Memory B cell (primary cell): ENCODE measurements at regions not wholly inside any gene's neighbourhood (a gene's known extent, or its start where the extent isn't known, plus 50 kb on each side); places are given as distances from the start of the nearest gene placed in this dataset.

ENCODE experiments used
- ATAC-seq: fragments of 150-1000 bp; cut with Tn5 transposase; 2 replicates; pipeline ENCODE4 v1.10.0; 2021; ENCODE audit warnings: low read depth, mild to moderate bottlenecking, moderate library complexity
- DNase-seq, 2 donors: peaks; one replicate each; pipeline ENCODE4 v3.0.0; 2022; ENCODE audit warnings: low spot score in 2 of 2
- H3K27ac Mint-ChIP-seq: one replicate; pipeline ENCODE4 v1.8.0; 2022; ENCODE audit warnings: mild to moderate bottlenecking, moderate library complexity, mixed read lengths
- H3K27me3 Mint-ChIP-seq: one replicate; pipeline ENCODE4 v1.8.0; 2022; ENCODE audit warnings: mixed read lengths
- H3K36me3 Mint-ChIP-seq: one replicate; pipeline ENCODE4 v1.8.0; 2022; ENCODE audit warnings: mild to moderate bottlenecking, mixed read lengths
- H3K4me1 Mint-ChIP-seq: one replicate; pipeline ENCODE4 v1.8.0; 2022; ENCODE audit warnings: mixed read lengths
- H3K4me3 Mint-ChIP-seq: one replicate; pipeline ENCODE4 v1.8.0; 2022; ENCODE audit warnings: mild to moderate bottlenecking, moderate library complexity, mixed read lengths
- H3K9me3 Mint-ChIP-seq: one replicate; pipeline ENCODE4 v1.8.0; 2022; ENCODE audit warnings: mixed read lengths

GRCh38 chr10:111879969-111880368, 303.6 kb downstream of the GPAM start:
- DNase-seq (no peak), ATAC-seq (no peak)
- Mint-ChIP-seq H3K9me3 (peaks cover 2% of the 10 kb centered on the region), H3K4me3 (no peak overlapping the region), H3K4me1 (no peaks in the 10 kb centered on the region), H3K27me3 (peaks cover 2% of the 10 kb centered on the region), H3K36me3 (no peaks in the 10 kb centered on the region), H3K27ac (no peak overlapping the region)

DNA sequence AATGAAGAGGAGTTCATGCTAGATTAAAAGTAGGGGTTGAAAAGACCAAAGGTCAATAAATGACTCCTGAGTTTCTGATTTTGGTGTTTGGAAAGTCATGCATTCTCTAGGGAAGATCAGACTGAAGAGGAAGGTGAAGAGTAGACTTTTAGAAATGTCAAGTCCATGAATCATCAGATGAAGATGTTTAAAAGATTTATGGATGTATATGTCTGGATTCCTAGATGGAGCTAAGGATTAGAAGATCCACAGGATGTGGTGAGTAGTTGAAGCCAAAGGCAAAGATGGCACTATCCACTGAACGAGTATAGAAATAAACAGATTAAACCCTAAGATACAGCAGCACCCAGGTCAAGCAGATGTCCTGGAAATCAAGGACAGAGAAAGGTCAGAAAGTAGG, 298.5 kb downstream of the GPAM start:
- H3K4me3 Mint-ChIP-seq, result no peak overlapping the region
- no peaks in the 10 kb centered on the region for H3K36me3 Mint-ChIP-seq
- DNase-seq (no peak), ATAC-seq (no peak)
- H3K4me1 Mint-ChIP-seq, result no peaks in the 10 kb centered on the region
- no peaks in the 10 kb centered on the region for H3K9me3 Mint-ChIP-seq
- H3K27me3 Mint-ChIP-seq, result peaks cover 5% of the 10 kb centered on the region
- H3K27ac Mint-ChIP-seq, result no peak overlapping the region

DNA sequence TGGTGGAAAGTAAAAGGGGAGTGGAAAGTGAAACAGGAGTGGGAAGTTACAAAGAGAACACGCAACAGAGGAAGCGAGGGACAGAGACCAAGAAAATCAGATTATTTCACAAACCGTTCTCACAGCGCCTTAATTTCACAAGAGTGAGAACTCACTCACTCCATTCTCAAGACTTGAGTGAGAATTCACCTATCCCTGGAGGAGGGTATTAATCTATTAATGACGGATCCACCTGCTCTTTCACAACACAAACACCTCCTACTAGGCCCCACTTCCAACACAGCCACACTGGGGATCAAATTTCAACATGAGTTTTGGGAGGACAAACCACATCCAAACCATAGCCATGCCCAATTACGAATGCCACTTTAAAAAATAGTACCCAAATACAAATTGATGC, 297.6 kb downstream of the GPAM start:
- ATAC-seq (no peak), DNase-seq (no peak)
- no peak overlapping the region for H3K4me3 Mint-ChIP-seq
- H3K4me1 Mint-ChIP-seq, result no peaks in the 10 kb centered on the region
- H3K9me3 Mint-ChIP-seq, result no peaks in the 10 kb centered on the region
- H3K27ac Mint-ChIP-seq, result no peak overlapping the region
- peaks cover 5% of the 10 kb centered on the region for H3K27me3 Mint-ChIP-seq
- no peaks in the 10 kb centered on the region for H3K36me3 Mint-ChIP-seq

DNA sequence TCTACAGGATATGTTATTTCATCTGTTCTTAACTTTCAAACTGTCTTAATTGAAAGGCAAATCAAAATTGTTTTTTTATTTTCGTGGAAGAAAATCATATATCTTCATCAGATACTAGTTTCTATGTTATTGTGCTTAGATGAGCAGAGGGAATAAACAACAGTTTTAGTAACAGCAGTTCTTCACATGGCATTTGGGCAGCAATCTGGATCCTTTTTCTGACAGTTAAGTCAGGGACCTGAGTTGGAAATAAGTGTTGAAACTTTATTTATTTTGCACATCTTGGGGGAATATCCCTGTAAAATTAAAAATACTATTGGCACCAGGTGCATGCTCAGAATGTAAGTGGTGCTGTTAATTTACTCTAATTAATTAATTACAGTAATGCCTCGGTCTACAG, 296.3 kb downstream of the GPAM start:
- Mint-ChIP-seq H3K36me3 (no peaks in the 10 kb centered on the region), H3K4me1 (no peaks in the 10 kb centered on the region), H3K4me3 (no peak overlapping the region), H3K9me3 (no peaks in the 10 kb centered on the region), H3K27ac (no peak overlapping the region), H3K27me3 (peaks cover 6% of the 10 kb centered on the region)
- DNase-seq (no peak), ATAC-seq (no peak)

GRCh38 chr10:111890046-111890445, 293.5 kb downstream of the GPAM start:
- H3K4me3 Mint-ChIP-seq, result no peak overlapping the region
- no peak for DNase-seq
- peaks cover 6% of the 10 kb centered on the region for H3K27me3 Mint-ChIP-seq
- no peak for ATAC-seq
- no peaks in the 10 kb centered on the region for H3K9me3 Mint-ChIP-seq
- H3K27ac Mint-ChIP-seq, result no peak overlapping the region
- no peaks in the 10 kb centered on the region for H3K4me1 Mint-ChIP-seq
- no peaks in the 10 kb centered on the region for H3K36me3 Mint-ChIP-seq

DNA sequence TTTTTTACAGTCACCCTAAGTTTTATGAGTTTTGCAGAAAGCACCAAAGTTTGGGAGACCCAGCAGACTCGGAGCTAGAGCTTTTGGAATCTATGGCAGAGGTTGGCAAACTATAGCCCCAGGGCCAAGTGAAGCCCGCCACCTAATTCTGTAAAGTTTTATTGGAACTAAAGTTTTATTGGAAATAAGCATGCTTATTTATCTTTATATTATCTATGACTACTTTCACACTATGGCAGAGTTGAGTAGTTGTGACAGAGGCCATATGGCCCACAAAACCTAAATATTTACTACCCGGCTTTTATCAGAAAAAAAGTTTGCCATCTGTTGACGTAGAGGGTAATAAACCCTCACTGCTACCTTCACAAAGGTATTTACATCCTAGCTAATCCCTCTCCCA, 267.6 kb downstream of the GPAM start:
- no peak overlapping the region for H3K27ac Mint-ChIP-seq
- H3K4me1 Mint-ChIP-seq, result no peaks in the 10 kb centered on the region
- no peak for ATAC-seq
- H3K4me3 Mint-ChIP-seq, result no peak overlapping the region
- DNase-seq, result no peak
- no peaks in the 10 kb centered on the region for H3K27me3 Mint-ChIP-seq
- no peaks in the 10 kb centered on the region for H3K9me3 Mint-ChIP-seq
- H3K36me3 Mint-ChIP-seq, result no peaks in the 10 kb centered on the region

GRCh38 chr10:111921821-111922220, 261.7 kb downstream of the GPAM start:
- ATAC-seq (no peak), DNase-seq (no peak)
- H3K4me1 Mint-ChIP-seq, result no peaks in the 10 kb centered on the region
- no peak overlapping the region for H3K4me3 Mint-ChIP-seq
- H3K27ac Mint-ChIP-seq, result no peak overlapping the region
- H3K36me3 Mint-ChIP-seq, result no peaks in the 10 kb centered on the region
- H3K27me3 Mint-ChIP-seq, result no peaks in the 10 kb centered on the region
- H3K9me3 Mint-ChIP-seq, result no peaks in the 10 kb centered on the region

DNA sequence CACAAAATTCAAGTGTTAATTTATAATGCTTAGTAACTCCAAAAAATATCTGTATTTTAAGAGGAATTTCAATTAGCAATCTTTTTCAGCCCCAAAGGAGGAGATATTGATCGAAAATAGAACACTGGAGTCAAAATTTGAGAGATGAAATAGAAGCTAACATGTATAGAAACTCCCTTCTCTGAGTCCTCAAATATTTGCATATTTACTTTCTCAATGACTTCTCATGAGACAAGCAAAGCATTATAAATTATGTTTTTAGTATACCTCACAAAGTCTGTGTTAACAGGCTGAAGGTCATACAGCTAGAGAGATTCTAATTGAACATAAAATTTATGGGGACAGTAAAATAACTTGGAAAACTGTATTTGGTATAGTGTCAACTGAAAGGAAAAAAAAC, 260.5 kb downstream of the GPAM start:
- H3K36me3 Mint-ChIP-seq, result no peaks in the 10 kb centered on the region

GRCh38 chr10:111926286-111926685, 257.3 kb downstream of the GPAM start:
- DNase-seq (no peak), ATAC-seq (no peak)
- peaks cover 1% of the 10 kb centered on the region for H3K27me3 Mint-ChIP-seq
- H3K4me3 Mint-ChIP-seq, result no peak overlapping the region
- H3K36me3 Mint-ChIP-seq, result no peaks in the 10 kb centered on the region
- no peaks in the 10 kb centered on the region for H3K4me1 Mint-ChIP-seq
- H3K27ac Mint-ChIP-seq, result no peak overlapping the region
- peaks cover 2% of the 10 kb centered on the region for H3K9me3 Mint-ChIP-seq

More for the DNA sequence above, 260.5 kb downstream of the GPAM start:
- H3K9me3 Mint-ChIP-seq, result no peaks in the 10 kb centered on the region
- no peak for DNase-seq
- H3K27me3 Mint-ChIP-seq, result peaks cover 1% of the 10 kb centered on the region
- H3K27ac Mint-ChIP-seq, result no peak overlapping the region
- H3K4me3 Mint-ChIP-seq, result no peak overlapping the region
- ATAC-seq, result no peak
- no peaks in the 10 kb centered on the region for H3K4me1 Mint-ChIP-seq

DNA sequence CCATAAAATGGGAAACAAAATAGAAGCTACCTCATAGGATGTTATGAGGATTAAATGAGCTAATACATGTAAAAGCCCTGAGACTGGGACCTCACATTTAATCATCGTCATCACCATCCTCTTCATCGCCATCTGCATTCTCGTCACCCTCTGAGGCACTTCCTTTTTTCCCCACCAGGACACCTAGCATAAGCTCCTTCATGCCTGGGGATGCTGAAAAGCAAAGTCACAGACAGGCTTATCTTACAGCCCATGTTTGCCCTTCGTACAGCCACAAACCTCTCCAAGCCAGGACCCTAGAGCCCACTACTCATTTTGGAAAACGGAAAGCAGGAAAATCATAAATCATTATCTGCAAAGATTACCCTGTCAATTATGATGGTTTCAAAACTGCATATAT, 249.6 kb downstream of the GPAM start:
- no peaks in the 10 kb centered on the region for H3K4me1 Mint-ChIP-seq
- H3K27ac Mint-ChIP-seq, result no peak overlapping the region
- ATAC-seq, result no peak
- H3K9me3 Mint-ChIP-seq, result peaks cover 2% of the 10 kb centered on the region
- no peaks in the 10 kb centered on the region for H3K36me3 Mint-ChIP-seq
- no peak overlapping the region for H3K4me3 Mint-ChIP-seq
- DNase-seq, result no peak
- no peaks in the 10 kb centered on the region for H3K27me3 Mint-ChIP-seq

DNA sequence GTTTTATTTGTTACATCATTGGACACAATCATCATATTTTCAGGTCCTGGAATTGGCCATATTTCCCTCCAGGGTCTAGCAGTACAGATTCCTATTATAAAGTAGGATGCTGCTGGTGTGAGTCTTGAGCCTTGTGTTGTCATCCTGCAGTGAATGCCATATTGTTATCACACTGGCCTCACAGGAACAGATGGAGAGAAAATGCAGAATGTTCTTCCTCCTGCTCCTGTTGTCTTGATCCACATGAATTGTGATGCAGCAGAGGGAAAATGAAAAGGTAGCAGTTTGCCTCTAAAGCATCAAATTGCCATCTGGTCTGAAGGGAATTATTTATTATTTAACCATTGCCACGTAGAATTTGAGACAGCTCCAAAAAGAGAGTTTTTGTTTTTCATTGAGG, 248.6 kb downstream of the GPAM start:
- H3K4me1 Mint-ChIP-seq, result no peaks in the 10 kb centered on the region
- H3K27ac Mint-ChIP-seq, result no peak overlapping the region
- no peaks in the 10 kb centered on the region for H3K27me3 Mint-ChIP-seq
- no peak overlapping the region for H3K4me3 Mint-ChIP-seq
- no peaks in the 10 kb centered on the region for H3K9me3 Mint-ChIP-seq
- DNase-seq (no peak), ATAC-seq (no peak)
- no peaks in the 10 kb centered on the region for H3K36me3 Mint-ChIP-seq

DNA sequence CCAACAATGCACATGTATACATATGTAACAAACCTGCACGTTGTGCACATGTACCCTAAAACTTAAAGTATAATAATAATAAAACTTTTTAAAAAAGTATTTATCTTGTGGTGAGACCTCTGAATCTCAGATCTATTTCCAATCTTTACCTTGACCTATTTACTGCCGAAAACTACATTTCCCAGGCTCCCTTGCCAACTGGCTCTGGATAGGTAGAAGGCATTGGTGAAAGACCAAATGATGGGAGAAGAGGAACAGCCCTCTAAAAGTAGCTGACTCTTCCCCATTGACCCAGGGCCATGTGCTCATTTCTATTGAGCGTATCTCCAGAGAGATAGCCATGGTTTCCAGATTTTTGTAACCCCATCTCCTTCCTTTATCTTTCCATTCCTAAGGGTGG, 247.4 kb downstream of the GPAM start:
- H3K9me3 Mint-ChIP-seq, result no peaks in the 10 kb centered on the region
- DNase-seq (no peak), ATAC-seq (no peak)
- no peaks in the 10 kb centered on the region for H3K4me1 Mint-ChIP-seq
- H3K27ac Mint-ChIP-seq, result no peak overlapping the region
- no peaks in the 10 kb centered on the region for H3K36me3 Mint-ChIP-seq
- no peak overlapping the region for H3K4me3 Mint-ChIP-seq
- peaks cover 4% of the 10 kb centered on the region for H3K27me3 Mint-ChIP-seq

DNA sequence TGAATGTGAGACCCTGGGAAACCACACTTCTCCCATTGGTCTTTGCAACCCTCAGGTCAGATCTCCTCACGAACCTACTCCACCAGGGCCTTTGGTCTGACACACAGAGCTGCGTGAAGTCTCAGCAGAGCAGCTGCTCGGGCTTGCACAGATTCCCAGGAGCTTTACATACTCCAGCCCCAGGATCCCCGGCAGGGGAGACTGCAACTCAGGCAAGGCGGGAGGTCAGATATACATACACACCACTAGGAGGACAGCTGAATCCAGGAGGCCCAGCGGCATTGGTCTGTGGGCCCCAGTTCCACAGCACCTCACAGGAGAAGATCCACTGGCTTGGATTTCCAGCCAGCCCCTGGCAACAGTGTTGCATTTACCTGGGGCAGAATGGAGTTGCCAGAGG, 239.2 kb downstream of the GPAM start:
- peaks cover 13% of the 10 kb centered on the region for H3K27me3 Mint-ChIP-seq
- no peak overlapping the region for H3K4me3 Mint-ChIP-seq
- DNase-seq, result no peak
- no peaks in the 10 kb centered on the region for H3K4me1 Mint-ChIP-seq
- H3K36me3 Mint-ChIP-seq, result no peaks in the 10 kb centered on the region
- ATAC-seq, result no peak
- H3K27ac Mint-ChIP-seq, result no peak overlapping the region
- H3K9me3 Mint-ChIP-seq, result peaks cover 8% of the 10 kb centered on the region

DNA sequence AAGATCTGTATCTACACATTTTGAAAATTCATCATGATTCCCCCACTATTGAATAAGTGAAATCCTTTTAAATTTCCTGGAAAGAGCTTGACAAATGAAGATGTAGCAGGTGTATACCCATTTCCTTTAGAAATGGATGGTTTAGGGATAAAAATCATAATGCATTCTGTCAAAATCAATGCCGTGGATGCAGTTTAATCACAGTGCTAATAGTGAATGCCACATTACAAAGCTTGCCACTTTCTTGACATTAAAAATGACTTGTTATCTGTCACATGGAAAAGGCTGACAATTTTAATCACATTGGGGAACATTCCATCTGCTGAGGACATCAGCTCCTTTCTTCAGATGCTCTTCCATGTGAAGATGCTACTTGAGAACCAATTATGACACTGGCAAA, 229.6 kb downstream of the GPAM start:
- Mint-ChIP-seq H3K9me3 (peaks cover 7% of the 10 kb centered on the region), H3K36me3 (no peaks in the 10 kb centered on the region), H3K4me1 (no peaks in the 10 kb centered on the region), H3K27ac (no peak overlapping the region), H3K27me3 (no peaks in the 10 kb centered on the region), H3K4me3 (no peak overlapping the region)
- ATAC-seq (no peak), DNase-seq (no peak)

DNA sequence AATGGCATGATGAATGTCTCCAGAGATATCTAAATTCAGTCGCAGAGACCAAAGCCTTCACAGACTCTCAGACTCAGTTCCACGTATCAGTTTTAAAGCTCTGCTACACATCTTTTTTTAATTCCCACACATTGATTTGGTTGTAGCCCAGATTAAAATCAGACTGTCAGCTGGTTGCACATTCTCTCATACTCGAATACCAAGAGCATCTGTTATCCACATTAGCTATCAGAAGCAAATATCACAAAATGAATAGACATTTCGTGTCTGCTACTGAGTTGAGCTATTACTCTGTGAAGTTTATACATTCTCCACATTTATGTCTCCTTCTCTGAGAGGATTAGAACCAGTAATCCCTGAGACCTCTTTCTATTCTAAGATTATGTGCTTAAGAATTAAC, 229.2 kb downstream of the GPAM start:
- Mint-ChIP-seq H3K36me3 (no peaks in the 10 kb centered on the region), H3K4me3 (no peak overlapping the region), H3K4me1 (no peaks in the 10 kb centered on the region)

DNA sequence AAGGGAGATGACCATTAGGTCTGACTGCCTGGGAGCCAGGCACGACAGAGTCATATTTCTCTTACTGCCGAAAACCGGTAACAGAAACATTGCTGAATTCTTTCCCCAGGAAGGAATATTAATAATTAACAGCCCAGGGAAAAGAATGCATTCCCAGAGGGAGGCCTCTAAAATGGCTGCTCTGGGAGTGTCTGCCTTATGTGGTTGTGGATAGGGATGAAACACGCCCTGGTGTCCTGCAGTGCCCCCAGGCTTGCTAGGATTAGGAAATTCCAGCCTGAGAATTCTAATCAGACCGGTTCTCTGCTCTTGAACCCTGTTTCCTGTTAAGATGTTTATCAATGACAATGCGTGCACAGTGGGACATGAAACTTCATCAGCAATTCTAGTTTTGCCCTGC, 226.7 kb downstream of the GPAM start:
- no peaks in the 10 kb centered on the region for H3K36me3 Mint-ChIP-seq
- H3K4me1 Mint-ChIP-seq, result no peaks in the 10 kb centered on the region
- no peak overlapping the region for H3K4me3 Mint-ChIP-seq
- peaks cover 3% of the 10 kb centered on the region for H3K27me3 Mint-ChIP-seq
- H3K27ac Mint-ChIP-seq, result no peak overlapping the region
- DNase-seq (no peak), ATAC-seq (no peak)
- peaks cover 9% of the 10 kb centered on the region for H3K9me3 Mint-ChIP-seq

More for the DNA sequence above, 229.2 kb downstream of the GPAM start:
- ATAC-seq (no peak), DNase-seq (no peak)
- Mint-ChIP-seq H3K9me3 (peaks cover 9% of the 10 kb centered on the region), H3K27me3 (peaks cover 1% of the 10 kb centered on the region), H3K27ac (no peak overlapping the region)
